GM18498 (cell line): ENCODE measurements at regions not wholly inside any gene's neighbourhood (a gene's known extent, or its start where the extent isn't known, plus 50 kb on each side); places are given as distances from the start of the nearest gene placed in this dataset.
"Not testable (repeated sequence)": the region's sequence is repeated elsewhere in the genome, so short reads cannot be mapped to it uniquely, and the experiment has no call there.

ENCODE experiments used
- ATAC-seq: cut with Tn5 transposase; IDR thresholded peaks from one replicate; pipeline ENCODE4 v1.9.1; 2021; ENCODE audit warnings: mild to moderate bottlenecking, moderate library complexity; ENCODE audit not compliant: unreplicated experiment

DNA sequence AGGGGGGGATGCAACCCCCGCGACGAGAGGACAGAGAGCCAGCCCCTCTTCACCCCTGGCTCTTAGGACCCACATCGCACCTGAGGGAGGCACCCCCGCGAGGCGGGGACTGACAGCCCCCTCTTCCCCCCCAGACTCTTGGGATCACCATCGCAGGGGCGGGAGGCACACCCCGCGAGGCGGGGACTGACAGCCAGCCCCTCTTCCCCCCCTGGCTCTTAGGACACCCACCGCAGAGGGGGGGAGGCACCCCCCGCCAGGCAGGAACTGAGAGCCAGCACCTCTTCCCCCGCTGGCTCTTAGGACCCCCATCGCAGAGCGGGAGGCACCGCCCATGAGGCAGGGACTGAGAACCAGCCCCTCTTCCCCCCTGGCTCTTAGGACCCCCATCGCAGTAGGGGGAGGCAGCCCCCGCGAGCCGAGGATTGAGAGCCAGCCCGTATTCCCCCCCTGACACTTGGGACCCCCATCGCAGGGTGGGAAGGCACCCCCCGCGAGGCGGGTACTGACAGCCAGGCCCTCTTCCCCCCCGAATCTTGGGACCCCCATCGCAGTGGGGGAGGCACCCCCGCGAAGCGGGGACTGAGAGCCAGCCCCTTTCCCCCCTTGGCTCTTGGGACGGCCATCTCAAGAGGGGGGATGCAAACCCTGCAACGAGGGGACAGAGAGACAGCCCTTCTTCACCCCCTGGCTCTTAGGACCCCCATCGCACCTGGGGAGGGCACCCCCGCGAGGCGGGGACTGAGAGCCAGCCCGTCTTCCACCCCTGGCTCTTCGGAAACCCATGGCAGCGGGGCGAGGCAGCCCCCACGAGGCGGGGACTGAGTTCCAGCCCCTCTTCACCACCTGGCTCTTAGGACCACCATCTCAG is 2425.1 kb upstream of the PCDH20 start:
- ATAC-seq = no peak

DNA sequence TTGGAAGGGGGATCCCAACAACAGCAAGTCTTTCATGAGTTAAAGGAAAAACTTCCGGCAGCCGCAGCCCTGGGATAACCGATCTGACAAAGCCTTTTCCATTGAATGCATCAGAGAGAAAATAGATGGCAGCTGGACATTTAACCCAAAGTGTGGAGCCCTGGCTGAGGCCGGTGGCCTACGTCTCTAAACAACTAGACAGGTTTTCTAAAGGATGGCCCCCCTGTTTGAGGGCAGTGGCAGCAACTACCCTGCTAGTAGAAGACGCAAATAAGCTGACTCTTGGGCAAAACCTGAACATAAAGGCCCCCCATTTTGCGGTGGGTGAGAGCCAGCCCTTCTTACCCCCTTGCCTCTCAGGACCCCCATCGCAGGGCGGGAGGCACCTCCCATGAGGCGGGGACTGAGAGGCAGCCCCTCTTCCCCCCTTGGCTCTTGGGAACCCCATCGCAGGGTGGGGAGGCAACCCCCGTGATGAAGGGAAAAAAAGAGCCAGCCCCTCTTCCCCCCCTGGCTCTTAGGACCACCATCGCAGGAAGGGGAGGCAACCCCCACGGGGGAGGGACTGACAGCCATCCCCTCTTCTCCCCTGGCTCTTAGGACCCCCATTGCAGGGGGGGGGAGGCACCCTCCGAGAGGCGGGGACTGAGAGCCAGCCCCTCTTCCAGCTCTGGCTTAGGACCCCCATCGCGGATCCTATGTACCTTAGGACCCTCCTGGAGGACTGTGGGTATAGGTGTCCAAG is 2422.9 kb upstream of the PCDH20 start:
- no peak for ATAC-seq

DNA sequence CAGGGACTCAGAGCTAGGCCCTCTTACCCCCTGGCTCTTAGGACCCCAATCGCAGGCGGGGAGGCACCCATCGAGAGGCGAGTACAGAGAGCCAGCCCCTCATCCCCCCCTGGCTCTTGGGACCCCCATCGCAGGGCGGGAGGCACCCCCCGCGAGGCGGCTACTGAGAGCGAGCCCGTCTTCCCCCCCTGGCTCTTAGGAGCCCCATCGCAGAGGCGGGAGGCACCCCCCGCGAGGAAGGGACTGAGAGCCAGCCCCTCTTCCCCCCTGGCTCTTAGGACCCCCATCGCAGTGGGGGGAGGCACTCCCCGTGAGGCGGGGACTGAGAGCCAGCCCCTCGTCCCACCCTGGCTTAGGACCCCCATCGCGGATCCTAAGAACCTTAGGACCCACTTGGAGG is 2422.1 kb upstream of the PCDH20 start:
- ATAC-seq = not testable (repeated sequence)

- not testable (repeated sequence) for ATAC-seq
Observed at GRCh38 chr13:63829609-63830008, 2414.0 kb upstream of the PCDH20 start.

GRCh38 chr13:63821785-63822184 is 2406.1 kb upstream of the PCDH20 start:
- not testable (repeated sequence) for ATAC-seq

- not testable (repeated sequence) for ATAC-seq
Observed at GRCh38 chr13:63811428-63812004, 2395.9 kb upstream of the PCDH20 start.

DNA sequence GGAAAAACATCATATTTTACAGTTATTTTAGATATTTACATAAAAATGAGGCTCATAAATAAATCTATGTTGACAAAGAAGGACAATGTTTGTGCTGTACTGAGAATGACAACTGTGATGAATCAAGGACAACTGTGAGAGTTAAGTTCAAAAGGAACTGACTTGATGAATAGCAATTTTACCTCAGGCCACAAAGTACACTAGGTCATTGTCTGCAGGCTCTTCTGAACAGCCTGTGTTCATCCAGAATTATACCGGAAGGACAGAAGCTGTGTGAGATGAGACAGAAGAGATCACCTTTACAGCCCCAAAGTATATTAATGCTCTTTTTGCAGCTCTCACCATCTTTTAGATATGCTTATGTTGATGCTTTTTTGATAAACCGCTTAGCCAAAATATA is 2375.5 kb upstream of the PCDH20 start:
- not testable (repeated sequence) for ATAC-seq

DNA sequence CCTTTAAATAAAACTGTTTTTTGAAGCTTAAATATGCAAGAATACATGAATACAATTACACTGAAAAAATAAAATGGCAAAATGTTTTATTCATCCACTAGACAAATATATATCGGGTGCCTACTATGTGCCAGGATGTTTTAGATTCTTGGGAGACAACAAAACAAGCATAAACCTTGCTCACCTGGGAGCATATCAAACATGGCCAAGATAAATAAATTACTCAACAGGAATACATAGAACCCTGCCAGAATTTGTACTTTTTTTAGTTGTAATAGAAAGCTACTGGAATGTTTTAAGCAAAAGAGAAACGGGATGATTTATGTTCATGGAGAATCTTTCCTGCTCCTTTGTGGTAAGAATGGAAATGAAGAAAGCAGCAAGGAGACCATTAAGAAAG is 2358.5 kb upstream of the PCDH20 start:
- ATAC-seq = no peak

DNA sequence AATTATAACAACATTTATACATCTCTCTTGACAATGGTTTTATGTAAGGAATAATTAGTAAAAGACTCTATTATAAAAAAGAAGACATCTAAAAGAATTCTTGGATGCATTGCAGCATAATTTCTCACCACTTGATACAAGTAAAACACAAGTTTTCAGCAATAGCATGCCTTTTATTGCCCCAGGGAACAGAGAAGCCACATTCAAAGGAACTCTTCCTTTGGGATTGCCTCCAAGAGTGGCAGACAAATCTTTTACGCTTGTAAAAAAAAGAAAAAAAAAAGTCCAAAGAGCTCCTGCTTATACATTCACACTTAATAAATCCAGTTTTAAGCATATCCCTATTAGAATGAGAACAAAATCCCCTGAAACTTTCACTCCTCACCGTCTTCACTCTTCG is 2357.8 kb upstream of the PCDH20 start:
- ATAC-seq = no peak

DNA sequence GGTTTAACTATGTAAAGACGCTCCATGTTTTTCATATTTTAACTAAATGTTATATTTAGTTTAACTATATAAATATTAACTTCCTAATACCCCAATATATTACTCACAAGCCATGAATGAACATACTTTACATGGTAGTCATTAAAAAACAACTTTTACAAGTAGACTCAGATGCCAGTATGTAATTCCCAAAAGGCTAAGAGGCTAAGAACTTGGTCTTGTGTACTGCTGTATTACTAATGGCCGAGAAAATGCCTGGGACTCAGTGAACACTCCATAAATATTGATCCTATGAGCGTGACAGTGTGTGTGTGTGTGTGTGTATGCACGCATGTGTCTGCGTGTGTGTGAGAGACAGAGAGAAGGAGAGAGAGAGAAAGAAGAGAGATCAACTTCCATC is 2342.0 kb upstream of the PCDH20 start:
- ATAC-seq = not testable (repeated sequence)

DNA sequence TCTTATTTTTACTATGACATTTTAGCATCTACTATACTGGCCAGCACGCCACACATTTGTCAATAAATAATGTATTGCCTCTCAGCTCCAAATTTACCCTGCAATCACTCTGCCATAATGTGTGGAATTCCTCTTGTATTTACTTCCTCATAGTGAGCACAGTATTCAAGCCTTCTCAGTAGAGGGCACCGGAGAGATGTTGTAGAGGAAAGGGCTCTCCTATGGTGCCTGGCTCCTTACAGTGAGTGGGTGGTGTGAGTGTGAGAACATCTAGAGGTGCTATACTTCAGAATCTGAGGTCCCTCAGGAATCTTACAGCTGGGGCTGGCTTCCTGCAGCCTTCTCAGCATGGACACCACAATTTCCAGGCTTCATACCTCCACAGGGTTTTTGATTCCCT is 2334.2 kb upstream of the PCDH20 start:
- not testable (repeated sequence) for ATAC-seq

- ATAC-seq = not testable (repeated sequence)
Observed at GRCh38 chr13:63741814-63742101, 2326.1 kb upstream of the PCDH20 start.

DNA sequence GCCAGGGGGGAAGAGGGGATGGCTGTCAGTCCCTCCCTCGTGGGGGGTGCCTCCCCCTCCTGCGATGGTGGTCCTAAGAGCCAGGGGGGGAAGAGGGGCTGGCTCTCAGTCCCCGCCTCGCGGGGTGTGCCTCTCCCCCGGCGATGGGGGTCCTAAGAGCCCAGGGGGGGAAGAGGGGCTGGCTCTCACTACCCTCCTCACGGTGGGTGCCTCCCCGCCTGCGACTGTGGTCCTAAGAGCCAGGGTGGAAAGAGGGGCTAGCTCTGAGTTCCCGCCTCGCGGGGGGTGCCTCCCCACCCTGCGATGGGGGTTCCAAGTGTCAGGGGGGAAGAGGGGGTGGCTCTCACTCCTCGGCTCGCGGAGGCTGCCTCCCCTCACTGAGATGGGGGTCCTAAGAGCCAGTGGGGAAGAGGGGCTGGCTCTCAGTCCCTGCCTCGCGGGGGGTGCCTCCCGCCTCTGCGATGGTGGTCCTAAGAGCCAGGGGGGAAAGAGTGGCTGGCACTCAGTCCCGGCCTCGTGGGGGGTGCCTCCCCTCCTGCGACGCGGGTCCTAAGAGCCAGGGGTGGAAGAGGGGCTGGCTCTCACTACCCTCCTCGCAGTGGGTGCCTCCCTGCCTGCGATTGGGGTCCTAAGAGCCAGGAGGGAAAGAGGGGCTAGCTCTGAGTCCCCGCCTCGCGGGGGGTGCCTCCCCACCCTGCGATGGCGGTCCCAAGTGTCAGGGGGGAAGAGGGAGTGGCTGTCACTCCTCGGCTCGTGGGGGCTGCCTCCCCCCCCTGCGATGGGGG is 2325.6 kb upstream of the PCDH20 start:
- ATAC-seq = no peak

GRCh38 chr13:63739112-63739735 is 2323.6 kb upstream of the PCDH20 start:
- not testable (repeated sequence) for ATAC-seq

DNA sequence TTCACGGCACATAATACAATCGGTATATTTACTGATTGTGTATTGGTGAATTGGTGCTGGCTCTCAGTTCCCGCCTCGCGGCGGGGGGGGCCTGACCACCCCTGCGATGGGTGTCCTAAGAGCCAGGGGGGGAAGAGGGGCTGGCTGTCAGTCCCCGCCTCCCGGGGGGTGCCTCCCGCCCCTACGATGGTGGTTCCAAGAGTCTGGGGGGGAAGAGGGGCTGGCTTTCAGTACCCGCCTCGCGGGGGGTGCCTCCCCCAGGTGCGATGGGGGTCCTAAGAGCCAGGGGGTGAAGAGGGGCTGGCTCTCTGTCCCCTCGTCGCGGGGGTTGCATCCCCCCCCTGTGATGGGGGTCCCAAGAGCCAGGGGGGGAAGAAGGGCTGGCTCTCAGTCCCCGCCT is 2321.8 kb upstream of the PCDH20 start:
- ATAC-seq = no peak

GRCh38 chr13:63731896-63732295 is 2316.2 kb upstream of the PCDH20 start:
- no peak for ATAC-seq

GRCh38 chr13:63712159-63712558 is 2296.5 kb upstream of the PCDH20 start:
- ATAC-seq = not testable (repeated sequence)

DNA sequence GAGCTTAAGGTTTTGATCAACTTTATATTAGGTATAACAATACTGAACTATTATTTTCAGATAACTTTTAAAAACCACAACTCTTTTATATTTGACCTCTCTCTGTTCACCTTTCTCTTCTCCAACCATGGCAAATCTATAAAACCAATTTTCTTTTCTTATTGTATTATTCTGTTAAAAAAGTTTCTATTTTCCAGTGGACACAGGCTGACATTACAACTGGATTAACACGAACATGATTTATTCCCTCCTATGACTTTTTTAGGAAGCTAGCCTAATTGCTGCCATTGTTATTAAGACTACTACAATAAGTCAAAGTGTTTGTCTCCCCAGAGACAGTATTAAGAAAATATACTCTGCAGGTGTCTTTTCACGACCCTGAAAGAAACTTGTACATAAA is 2291.1 kb upstream of the PCDH20 start:
- no peak for ATAC-seq

DNA sequence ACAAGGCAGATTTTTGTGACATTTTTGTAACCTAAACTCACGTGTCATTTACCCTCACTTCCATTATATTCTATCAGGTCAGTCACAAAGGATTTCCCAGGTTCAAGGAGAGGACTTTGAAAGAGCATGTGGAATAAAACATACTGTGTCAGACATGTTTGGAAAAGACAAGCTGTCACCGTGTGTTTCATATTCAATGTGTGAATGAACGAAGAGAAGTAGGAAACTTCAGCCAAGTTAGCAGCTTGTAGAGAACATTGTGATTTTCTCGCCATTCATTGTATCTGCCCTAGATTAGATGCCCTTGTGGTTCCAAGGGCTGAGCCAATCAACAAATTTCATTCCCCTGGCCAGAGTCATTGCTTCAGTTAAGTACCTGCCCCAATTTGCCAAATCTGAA is 2288.9 kb upstream of the PCDH20 start:
- ATAC-seq = no peak

DNA sequence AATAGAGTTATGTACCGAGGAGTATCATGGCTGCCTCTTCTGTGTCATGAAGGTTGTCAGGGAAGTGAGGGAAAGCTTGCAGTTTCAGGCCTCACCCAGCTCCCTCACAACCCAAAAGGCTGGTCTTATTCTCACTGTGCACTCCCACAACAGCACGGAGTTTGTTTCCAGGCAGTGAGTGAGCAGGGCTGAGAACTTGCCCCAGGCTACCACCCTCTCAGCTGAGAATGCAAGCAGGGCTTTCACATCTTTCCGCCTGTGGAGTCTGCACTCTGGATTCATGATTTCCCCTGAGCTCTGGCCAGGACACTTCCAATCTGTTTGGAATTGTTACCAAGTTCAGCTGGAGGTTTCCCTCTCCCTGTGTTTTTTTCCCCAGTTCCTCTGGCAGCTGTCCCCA is 2284.7 kb upstream of the PCDH20 start:
- ATAC-seq = no peak

DNA sequence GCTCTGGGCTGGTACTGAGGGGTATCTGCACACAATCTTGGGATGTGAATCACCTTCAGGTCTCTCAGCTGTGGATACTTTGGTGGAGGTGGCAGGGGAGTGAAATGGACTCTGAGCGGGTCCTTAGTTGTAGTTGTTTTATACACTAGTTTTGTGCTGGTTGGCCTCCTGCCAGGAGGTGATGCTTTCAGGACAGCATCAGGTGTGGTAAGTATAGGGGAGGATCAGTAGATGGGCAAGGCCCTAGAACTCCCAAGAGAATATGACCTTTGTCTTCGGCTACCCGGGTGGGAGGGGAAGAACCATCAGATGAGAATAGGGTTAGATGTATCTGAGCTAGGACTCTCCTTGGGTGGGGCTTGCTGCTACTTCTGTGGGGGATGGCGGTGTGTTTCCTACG is 2284.3 kb upstream of the PCDH20 start:
- no peak for ATAC-seq
